ENCODE measurements at regions not wholly inside any gene's neighbourhood (a gene's known extent, or its start where the extent isn't known, plus 50 kb on each side); places are given as distances from the start of the nearest gene placed in this dataset.
"Not testable (repeated sequence)": the region's sequence is repeated elsewhere in the genome, so short reads cannot be mapped to it uniquely, and the experiment has no call there.

- DNase-seq (ENCODE audit: low read depth, low spot score): no peak
Observed at GRCh38 chr4:134885436-134885835, 683.8 kb upstream of the PABPC4L start.

DNA sequence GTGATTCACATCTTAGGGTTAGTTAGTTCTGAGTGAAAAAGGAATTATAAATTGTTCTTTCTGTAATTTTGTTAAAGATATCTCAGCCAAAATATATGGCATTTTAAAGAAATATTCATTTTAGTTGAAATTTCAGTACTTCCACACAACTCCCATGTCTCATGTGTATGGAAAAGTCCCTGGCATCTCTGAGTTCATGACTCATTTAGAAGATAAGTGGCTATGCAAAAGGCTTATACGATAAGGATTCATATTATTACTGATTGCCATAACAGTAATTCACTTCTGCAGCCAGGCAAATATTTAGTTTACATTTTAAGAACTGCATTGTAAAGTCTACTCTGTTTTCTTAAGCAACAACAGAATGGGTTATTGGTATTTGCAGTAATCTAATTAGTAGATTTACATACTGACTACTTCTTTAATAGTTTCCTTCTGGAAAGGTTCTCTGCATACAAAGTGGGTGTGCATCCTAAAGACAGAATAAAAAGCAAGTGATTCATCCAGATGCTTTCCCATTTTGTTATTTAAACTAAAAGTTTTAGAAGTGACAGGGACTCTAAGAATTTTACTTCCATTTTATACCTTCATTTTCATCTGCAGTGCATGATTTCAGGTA lies 682.4 kb upstream of the PABPC4L start:
- no peak for DNase-seq (ENCODE audit: low read depth, low spot score)

DNA sequence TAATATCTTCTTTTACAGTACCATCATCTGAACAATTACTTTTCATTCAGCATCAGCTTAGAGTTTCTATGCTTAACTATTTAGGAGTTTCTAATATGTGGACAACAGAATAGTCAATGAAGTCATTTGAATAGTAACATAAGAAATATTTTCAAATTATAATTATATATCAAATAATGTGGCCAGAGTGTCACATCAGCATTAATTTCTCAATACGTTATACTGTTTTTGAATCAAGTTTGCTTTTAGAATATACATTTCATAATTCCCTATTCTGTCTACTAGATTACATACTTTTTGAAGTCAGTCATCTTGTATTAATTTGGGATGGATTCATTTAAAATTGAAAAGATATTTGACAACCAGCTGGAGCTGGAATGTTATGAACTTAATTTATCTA lies 677.4 kb upstream of the PABPC4L start:
- no peak for DNase-seq (ENCODE audit: low read depth, low spot score)

- DNase-seq (ENCODE audit: low read depth, low spot score): no peak
Observed at GRCh38 chr4:134867027-134867426, 665.4 kb upstream of the PABPC4L start.

DNA sequence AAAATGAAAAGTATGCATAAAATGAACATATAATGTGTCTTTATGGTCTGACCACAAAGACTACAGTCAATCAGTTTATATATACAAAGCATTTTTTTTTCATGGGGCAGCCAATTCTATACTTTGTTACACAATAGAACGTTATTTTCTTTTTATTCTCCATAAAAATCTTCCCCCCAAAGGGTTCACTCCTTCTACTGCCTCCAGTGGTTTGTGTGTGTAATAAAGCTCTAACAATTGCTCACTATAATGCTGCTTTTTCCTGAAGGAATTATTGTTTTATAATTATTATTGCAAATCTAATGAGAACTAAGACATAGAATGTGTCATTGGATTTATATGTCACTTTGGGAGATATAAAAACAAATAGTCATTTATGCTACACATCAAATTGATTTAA lies 664.1 kb upstream of the PABPC4L start:
- no peak for DNase-seq (ENCODE audit: low read depth, low spot score)

DNA sequence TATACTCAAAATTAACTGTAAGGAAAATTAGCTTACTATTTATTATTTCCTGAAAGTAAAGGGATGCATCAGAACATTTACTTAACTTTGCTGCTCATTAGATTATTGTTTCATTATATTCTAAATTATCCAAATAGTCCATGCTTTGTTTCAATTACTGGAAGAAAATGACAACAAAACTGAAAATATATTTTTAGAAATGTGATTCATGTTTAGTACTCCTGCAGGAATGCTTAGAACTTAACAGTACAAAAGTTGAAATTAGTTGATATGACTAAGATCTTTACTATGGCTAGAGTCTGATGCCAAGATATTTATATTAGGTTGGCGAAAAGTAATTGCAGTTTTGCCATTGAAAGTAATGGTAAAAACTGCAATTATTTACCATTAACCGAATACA lies 660.5 kb upstream of the PABPC4L start:
- DNase-seq (ENCODE audit: low read depth, low spot score): no peak

- no peak for DNase-seq (ENCODE audit: low read depth, low spot score)
Observed at GRCh38 chr4:134848681-134849080, 647.1 kb upstream of the PABPC4L start.

DNA sequence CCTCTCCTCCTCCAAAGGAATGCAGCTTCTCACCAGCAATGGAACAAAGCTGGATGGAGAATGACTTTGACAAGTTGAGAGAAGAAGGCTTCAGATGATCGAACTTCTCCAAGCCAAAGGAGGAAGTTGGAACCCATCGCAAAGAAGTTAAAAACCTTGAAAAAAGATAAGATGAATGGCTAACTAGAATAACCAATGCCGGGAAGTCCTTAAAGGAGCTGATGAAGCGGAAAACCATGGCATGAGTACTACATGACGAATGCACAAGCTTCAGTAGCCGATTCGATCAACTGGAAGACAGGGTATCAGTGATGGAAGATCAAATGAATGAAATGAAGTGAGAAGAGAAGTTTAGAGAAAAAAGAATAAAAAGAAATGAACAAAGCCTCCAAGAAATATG lies 629.2 kb upstream of the PABPC4L start:
- DNase-seq (ENCODE audit: low read depth, low spot score): not testable (repeated sequence)

DNA sequence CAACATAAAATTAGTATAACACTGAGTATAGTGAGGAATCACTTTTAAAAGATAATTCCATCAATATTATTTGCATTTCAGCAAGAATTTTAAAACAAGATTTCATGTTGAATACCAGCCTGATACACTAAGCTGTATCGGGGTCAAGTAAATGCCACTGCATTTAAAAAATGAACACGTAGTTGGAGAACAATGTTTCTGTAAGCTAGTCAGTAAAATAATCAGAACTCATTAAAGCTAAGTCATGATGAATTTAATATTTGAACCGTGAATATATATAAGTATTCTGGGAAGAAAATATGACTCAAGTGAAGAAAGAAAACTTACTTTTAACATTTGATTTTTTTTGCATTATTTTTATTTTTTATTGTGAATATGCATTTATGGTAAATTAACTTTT lies 611.0 kb upstream of the PABPC4L start:
- DNase-seq (ENCODE audit: low read depth, low spot score): no peak

DNA sequence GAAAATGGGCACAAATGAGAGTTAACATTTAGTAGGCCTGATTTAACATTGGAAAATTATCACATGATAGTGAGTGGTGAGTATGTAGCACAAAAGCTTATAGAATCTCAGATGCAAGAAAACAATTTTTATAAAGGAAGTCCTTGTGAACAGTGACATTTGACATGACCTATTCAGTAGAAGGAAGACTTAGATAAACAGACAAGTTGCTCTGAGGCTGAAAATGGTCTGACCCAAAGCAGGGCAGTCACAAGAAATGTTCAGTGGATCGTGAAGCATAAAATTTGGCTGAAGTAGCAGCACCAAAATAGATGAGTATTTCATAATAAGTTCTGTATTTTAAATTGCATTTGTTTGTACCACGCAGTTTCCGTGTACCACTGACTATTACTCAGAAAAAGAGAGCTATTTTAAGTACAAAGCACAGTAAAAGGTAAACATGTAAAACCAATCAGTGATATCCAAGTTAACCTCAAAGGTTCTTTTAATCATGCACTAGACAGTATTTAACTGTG lies 605.7 kb upstream of the PABPC4L start:
- no peak for DNase-seq (ENCODE audit: low read depth, low spot score)

GRCh38 chr4:134798573-134798972 lies 597.0 kb upstream of the PABPC4L start:
- no peak for DNase-seq (ENCODE audit: low read depth, low spot score)

DNA sequence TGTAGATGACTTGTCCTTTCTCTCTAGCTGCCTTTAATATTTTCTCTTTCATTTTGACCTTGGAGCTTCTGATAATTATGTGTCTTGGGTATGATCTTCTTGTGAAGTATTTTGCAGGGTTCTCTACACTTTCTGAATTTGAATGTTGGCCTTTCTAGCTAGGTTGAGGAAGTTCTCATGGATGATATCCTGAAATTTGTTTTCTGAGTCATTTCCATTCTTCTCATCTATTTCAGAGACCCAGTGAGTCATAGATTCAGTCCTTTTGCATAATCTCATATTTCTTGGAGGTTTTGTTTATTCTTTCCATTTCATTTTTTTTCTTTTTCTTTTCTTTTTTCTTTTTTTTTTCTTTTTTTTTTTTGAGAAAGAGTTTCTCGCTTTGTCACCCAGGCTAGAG lies 585.7 kb upstream of the PABPC4L start:
- no peak for DNase-seq (ENCODE audit: low read depth, low spot score)

DNA sequence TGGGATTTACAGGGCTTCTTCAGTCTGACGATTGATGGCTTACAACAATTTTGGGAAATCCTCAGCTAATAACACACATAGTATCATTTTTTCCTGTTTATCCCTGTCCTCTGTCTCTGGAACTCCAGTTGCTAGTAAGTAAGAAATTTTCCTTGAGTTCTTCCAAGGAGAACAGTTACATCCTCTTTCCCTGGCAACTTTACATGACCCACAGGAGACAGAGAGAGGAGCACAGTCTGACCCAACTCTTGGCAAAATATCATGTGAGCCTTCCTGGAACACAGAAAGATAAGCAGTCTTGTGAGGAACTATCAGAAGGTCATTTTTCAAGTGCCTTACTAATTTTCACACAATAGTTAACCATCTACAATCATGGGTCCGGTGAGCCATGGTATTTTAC lies 578.7 kb upstream of the PABPC4L start:
- DNase-seq (ENCODE audit: low read depth, low spot score): no peak

DNA sequence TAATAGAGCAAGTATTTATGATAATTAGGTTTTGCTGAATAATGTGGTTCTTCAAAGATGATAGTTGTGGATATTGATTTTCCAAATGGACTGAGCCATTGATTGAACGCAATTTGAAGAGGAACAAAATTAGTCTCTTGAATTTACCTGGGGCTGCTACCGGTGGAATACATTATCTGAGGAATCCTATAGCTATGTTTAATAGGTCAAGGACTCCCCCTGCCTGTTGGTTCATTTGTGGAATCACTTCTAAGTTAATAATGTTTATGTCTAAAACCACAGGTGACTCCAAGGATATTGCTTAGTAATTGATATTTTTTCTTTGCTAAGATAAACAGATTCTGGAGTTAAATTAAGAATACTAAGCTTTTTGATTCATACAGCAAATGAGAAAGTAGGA lies 576.0 kb upstream of the PABPC4L start:
- no peak for DNase-seq (ENCODE audit: low read depth, low spot score)

DNA sequence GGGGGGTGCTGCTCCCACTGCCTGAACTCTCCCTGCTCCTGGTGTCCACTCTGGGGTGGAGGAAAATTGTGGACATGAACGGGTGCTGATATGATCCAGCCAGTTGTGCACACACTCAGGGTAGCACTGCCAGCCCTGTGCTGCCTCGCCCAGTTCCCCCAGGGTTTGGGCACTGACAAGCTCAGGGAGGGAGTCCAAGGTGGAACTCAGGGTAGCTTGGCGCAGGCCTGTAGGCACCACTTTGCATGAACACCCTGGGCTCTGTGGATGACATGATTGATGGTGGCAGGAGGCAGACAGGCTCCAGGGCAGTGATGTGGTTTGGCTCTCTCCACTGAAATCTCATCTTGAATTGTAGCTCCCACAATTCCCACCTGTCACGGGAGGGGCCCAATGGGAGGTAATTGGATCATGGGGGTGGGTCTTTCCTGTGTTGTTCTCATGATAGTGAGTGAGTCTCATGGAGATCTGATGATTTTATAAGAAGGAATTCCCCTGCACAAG lies 572.0 kb upstream of the PABPC4L start:
- DNase-seq (ENCODE audit: low read depth, low spot score): no peak

DNA sequence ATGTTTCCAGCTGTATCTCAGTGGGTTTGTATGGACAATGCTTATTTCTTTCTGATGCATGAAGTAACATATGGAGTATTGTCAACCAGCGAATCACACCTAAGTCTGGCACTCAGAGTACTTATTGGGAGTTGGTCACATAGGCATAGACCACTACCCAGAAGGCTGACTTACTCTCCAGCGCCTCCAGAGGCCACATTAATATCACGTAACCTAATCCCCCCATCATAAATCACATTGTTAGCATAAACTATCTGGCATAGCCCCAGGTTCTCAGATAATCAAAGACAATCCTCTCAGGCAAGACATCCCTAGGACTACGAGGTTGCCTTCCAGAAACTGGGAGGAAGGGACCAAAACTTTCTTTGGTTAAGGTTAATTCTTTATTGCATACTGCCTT lies 560.5 kb upstream of the PABPC4L start:
- DNase-seq (ENCODE audit: low read depth, low spot score): no peak

DNA sequence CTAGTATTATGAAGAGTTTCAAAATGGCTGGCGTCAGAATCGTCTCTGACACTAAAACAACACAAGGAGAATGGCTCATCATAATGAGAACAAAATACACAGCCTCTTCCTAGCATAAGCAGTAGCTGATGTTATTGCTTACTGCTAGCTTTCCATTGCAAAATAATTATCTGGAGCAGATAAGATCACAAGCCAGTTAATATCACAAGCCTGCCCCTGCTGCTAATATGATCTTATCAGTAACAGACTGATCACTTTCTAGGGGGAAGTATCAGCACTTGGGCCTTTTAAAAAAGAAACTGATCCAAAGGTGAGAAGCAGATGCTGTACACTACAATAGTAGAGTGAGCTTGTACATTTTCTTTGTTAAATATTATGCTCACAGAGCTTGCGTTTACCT lies 554.8 kb upstream of the PABPC4L start:
- DNase-seq (ENCODE audit: low read depth, low spot score): no peak

- no peak for DNase-seq (ENCODE audit: low read depth, low spot score)
Observed at GRCh38 chr4:134754301-134755019, 552.9 kb upstream of the PABPC4L start.

DNA sequence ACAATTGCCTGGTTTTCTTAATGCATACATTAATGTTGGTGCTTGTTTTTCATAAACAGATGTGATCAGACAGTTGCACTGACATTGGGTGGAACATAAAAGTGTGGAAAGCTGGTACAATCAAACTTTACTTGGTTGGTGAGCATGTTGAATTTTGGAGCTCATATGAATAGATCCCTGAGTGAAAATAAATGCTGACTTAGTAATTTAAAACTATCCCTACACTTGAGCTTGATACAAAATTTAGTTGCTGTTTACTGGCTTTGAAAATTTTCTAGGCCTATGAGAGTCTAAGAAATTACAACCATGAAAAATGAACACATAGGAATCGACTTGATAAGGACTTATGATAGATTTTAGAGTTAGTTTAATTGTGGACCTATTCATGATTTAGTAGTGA lies 551.8 kb upstream of the PABPC4L start:
- no peak for DNase-seq (ENCODE audit: low read depth, low spot score)

DNA sequence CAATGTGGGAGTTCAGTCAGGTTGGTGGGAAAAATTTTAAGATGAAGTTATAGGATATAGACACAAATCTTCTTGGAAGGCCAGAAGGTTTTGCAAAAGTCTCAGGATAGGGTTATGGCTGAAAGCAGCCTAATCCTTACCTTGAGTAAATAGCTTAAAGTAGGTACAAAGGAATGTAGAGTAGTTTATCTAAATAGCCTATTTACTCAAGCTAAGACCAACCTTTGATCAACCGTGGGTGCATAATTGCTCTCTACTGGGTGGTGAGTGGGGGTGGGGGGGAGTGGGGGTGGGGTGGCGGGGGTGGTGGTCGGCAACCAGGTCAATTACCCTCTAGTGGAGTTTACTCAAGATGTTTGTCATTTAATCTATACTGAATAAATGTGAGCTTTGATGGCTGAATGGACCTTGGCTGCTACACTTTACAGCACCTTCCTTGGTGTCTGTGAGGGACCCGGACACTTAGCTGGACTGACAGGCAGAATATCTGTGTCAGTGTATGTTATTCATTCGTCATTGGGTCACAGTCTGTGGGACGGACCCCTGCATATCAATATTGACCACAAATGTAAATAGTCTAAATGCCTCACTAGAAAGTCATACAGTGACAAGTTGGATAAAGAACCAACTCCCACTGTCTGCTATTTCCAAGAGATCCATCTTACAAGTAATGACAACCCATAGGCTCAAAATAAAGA lies 545.7 kb upstream of the PABPC4L start:
- no peak for DNase-seq (ENCODE audit: low read depth, low spot score)

DNA sequence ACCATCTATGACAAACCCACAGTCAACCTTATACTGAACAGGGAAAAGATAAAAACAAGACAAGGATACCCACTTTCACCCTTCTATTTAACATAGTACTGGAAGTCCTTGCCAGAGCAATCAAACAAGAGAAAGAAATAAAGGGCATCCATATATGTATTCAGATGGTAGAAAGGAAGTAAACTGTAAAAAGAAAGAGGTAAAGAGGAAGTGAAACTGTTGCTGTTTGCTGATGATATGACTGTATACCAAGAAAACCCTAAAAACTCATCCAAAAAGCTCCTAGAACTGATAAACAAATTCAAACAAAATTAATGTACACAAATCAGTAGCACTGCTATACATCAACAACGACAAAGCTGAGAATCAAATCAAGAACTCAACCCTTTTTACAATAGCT lies 538.7 kb upstream of the PABPC4L start:
- DNase-seq (ENCODE audit: low read depth, low spot score): no peak

- DNase-seq (ENCODE audit: low read depth, low spot score): no peak
Observed at GRCh38 chr4:134735901-134736300, 534.3 kb upstream of the PABPC4L start.

GRCh38 chr4:134727696-134728095 lies 526.1 kb upstream of the PABPC4L start:
- DNase-seq (ENCODE audit: low read depth, low spot score): no peak
